ENCODE measurements at regions not wholly inside any gene's neighbourhood (a gene's known extent, or its start where the extent isn't known, plus 50 kb on each side); places are given as distances from the start of the nearest gene placed in this dataset.
"Not testable (repeated sequence)": the region's sequence is repeated elsewhere in the genome, so short reads cannot be mapped to it uniquely, and the experiment has no call there.

DNA sequence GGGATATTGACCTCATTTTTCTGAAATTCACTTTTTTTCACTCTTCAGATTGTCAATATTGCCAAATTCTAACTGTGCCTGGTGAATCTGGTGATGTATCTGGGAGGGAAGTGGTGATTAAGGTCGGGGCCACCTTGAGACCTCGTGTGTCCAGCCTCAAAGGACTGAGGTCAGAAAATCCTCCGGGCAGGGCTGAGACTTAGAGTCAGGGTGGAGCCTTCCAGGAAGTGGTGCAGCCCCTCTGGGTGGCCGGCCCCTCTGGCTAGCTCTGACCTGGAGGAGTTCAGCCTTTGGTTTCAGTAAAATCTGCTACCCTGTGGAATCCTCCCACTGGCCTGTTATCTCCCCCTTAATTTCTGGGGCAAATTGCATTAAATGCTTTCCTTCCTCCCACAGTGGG is 175.7 kb downstream of the TRIM43 start:
- DNase-seq: not testable (repeated sequence)

GRCh38 chr2:95767950-95768349 is 176.1 kb downstream of the TRIM43 start:
- not testable (repeated sequence) for DNase-seq

GRCh38 chr2:95769256-95769655 is 177.5 kb downstream of the TRIM43 start:
- not testable (repeated sequence) for DNase-seq

DNA sequence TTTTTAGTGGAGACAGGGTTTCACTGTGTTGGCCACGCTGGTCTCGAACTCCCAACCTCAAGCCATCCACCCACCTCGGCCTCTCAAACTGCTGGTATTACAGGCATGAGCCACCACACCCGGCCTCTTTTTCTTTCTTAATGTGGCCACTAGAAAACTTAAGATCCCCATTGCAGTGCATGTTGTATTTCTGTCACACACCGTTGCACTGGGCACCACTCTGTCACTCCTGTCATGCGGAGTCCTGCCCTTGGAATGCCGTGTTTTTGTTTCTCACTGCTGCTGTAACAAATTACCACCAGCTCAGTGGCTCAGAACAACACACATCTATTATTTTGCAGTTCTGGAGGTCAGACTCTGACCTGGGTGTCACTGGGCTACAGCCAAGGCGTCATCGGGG is 178.9 kb downstream of the TRIM43 start:
- DNase-seq: not testable (repeated sequence)

GRCh38 chr2:95774322-95775192 is 182.8 kb downstream of the TRIM43 start:
- DNase-seq: not testable (repeated sequence)

DNA sequence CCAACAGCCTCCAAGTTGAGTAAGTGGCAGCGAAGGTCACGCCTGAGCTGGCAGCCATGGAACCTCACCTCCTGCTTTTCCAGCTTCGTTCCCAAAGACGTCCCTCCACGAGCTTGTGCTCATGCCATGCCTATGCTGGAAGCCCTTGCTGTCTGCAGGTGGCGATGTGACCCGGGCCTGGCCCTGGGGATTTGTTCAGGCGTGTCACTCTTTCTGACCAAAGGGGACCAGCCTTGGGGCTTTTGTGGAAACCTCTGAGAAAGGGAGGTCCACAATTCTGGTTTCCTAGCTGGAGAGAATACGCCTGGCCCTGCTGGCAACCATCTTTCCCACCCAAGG is 183.4 kb downstream of the TRIM43 start:
- not testable (repeated sequence) for DNase-seq

Data from NCI-H1105 treated with DMSO at 0.1 percent for 48 hours (cell line).